Esophagus squamous epithelium (tissue), 4 donors: ENCODE measurements at regions not wholly inside any gene's neighbourhood (a gene's known extent, or its start where the extent isn't known, plus 50 kb on each side); places are given as distances from the start of the nearest gene placed in this dataset.

Experiments
- POLR2A ChIP-seq, 4 donors: fragments of 450-650 bp; IDR thresholded peaks; one replicate each; pipeline ENCODE4 v1.6.1; 2017; ENCODE audit warnings: antibody characterized with exemption in 4 of 4, mild to moderate bottlenecking in 4 of 4, moderate library complexity in 3 of 4
- TF ChIP-seq, protein P1 (sequence below), 6 experiments: fragments of 450-650 bp in 4 of 6; fragments of 200-600 bp in 2 of 6; sonication (generic) in 2 of 6; IDR thresholded peaks; one replicate each; pipeline ENCODE4 v1.5.1; 2016 to 2019; ENCODE audit warnings: antibody characterized with exemption in 6 of 6, mild to moderate bottlenecking in 4 of 6, moderate library complexity in 4 of 6

- TF ChIP-seq, protein P1, sequence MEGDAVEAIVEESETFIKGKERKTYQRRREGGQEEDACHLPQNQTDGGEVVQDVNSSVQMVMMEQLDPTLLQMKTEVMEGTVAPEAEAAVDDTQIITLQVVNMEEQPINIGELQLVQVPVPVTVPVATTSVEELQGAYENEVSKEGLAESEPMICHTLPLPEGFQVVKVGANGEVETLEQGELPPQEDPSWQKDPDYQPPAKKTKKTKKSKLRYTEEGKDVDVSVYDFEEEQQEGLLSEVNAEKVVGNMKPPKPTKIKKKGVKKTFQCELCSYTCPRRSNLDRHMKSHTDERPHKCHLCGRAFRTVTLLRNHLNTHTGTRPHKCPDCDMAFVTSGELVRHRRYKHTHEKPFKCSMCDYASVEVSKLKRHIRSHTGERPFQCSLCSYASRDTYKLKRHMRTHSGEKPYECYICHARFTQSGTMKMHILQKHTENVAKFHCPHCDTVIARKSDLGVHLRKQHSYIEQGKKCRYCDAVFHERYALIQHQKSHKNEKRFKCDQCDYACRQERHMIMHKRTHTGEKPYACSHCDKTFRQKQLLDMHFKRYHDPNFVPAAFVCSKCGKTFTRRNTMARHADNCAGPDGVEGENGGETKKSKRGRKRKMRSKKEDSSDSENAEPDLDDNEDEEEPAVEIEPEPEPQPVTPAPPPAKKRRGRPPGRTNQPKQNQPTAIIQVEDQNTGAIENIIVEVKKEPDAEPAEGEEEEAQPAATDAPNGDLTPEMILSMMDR (IDR thresholded peaks at IDR 0.05), result no peak
- TF ChIP-seq POLR2A (IDR thresholded peaks at IDR 0.05), result no peak
Observed at GRCh38 chr14:101185073-101185835, 281.7 kb upstream of the RTL1 start.
